Keratinocyte (primary cell): ENCODE measurements at regions not wholly inside any gene's neighbourhood (a gene's known extent, or its start where the extent isn't known, plus 50 kb on each side); places are given as distances from the start of the nearest gene placed in this dataset.

Experiments
- CTCF ChIP-seq, 3 experiments: IDR thresholded peaks in 1 of 3; conservative IDR thresholded peaks in 1 of 3; optimal IDR thresholded peaks in 1 of 3; 2 replicates in 2 of 3; 3 replicates in 1 of 3; pipeline versions ENCODE3 to v1.5.1; 2011; ENCODE audit warnings: low read length in 3 of 3, mild to moderate bottlenecking in 3 of 3, moderate library complexity in 2 of 3, control low read depth in 1 of 3, inconsistent platforms in 1 of 3; ENCODE audit not compliant: insufficient read depth in 2 of 3; ENCODE audit errors: extremely low read depth in 1 of 3
- EZH2 ChIP-seq: IDR thresholded peaks from one replicate; pipeline ENCODE4 v1.6.1; 2012; ENCODE audit warnings: inconsistent platforms, mild to moderate bottlenecking, low read length, moderate library complexity

GRCh38 chr10:36603688-36604087 lies 521.7 kb upstream of the ANKRD30A start:
- no peak for TF ChIP-seq CTCF (optimal IDR thresholded peaks at IDR 0.05 in 1 of 3, IDR thresholded peaks at IDR 0.05 in 1 of 3, conservative IDR thresholded peaks at IDR 0.05 in 1 of 3; ENCODE audit: extremely low read depth in 1 of 3, insufficient read depth in 2 of 3, low read length in 3 of 3)
- TF ChIP-seq EZH2 = no peak
